ENCODE measurements at regions not wholly inside any gene's neighbourhood (a gene's known extent, or its start where the extent isn't known, plus 50 kb on each side); places are given as distances from the start of the nearest gene placed in this dataset.

- DNase-seq, result no peak
Measured at GRCh38 chr10:117931078-117931477, 115.7 kb downstream of the RAB11FIP2 start.

- no peak for DNase-seq
Measured at GRCh38 chr10:117933036-117933435, 113.7 kb downstream of the RAB11FIP2 start.

GRCh38 chr10:117934477-117934876 lies 112.3 kb downstream of the RAB11FIP2 start:
- DNase-seq, result no peak

- DNase-seq, result peak in 1 of 2 experiments; percentile 14
Measured at GRCh38 chr10:117936141-117936540, 110.6 kb downstream of the RAB11FIP2 start.

- DNase-seq, result no peak
Measured at GRCh38 chr10:117936566-117936965, 110.2 kb downstream of the RAB11FIP2 start.

GRCh38 chr10:117936976-117937375 lies 109.8 kb downstream of the RAB11FIP2 start:
- no peak for DNase-seq

GRCh38 chr10:117938104-117938503 lies 108.6 kb downstream of the RAB11FIP2 start:
- no peak for DNase-seq

GRCh38 chr10:117942226-117942625 lies 104.5 kb downstream of the RAB11FIP2 start:
- no peak for DNase-seq

- DNase-seq, result no peak
Measured at GRCh38 chr10:117944676-117945447, 101.9 kb downstream of the RAB11FIP2 start.

GRCh38 chr10:117945651-117946050 lies 101.1 kb downstream of the RAB11FIP2 start:
- no peak for DNase-seq

GRCh38 chr10:117946525-117947070 lies 100.1 kb downstream of the RAB11FIP2 start:
- no peak for DNase-seq

- DNase-seq, result no peak
Measured at GRCh38 chr10:117948493-117948892, 98.2 kb downstream of the RAB11FIP2 start.

- DNase-seq, result peak in 1 of 2 experiments; percentile 4
Measured at GRCh38 chr10:117950408-117950807, 96.3 kb downstream of the RAB11FIP2 start.

Measured in NCI-H187 (cell line).